Germinal center (tissue), 1 donor: ENCODE measurements at regions not wholly inside any gene's neighbourhood (a gene's known extent, or its start where the extent isn't known, plus 50 kb on each side); places are given as distances from the start of the nearest gene placed in this dataset.

Source experiments
- DNase-seq: peaks from one replicate; pipeline ENCODE4 v3.0.0; 2012; ENCODE audit warnings: mixed read lengths, low spot score

GRCh38 chr20:7710440-7710839 is 229.8 kb downstream of the HAO1 start:
- no peak for DNase-seq

- DNase-seq: no peak
Measured at GRCh38 chr20:7712661-7713060, 227.6 kb downstream of the HAO1 start.

- DNase-seq: no peak
Measured at GRCh38 chr20:7714549-7714948, 225.7 kb downstream of the HAO1 start.

- no peak for DNase-seq
Measured at GRCh38 chr20:7716286-7716972, 223.8 kb downstream of the HAO1 start.

- no peak for DNase-seq
Measured at GRCh38 chr20:7722564-7722963, 217.7 kb downstream of the HAO1 start.

GRCh38 chr20:7723284-7723683 is 217.0 kb downstream of the HAO1 start:
- DNase-seq: no peak

GRCh38 chr20:7728338-7728737 is 211.9 kb downstream of the HAO1 start:
- DNase-seq: no peak

- no peak for DNase-seq
Measured at GRCh38 chr20:7734216-7734615, 206.0 kb downstream of the HAO1 start.

- DNase-seq: no peak
Measured at GRCh38 chr20:7736336-7736735, 203.9 kb downstream of the HAO1 start.

- DNase-seq: no peak
Measured at GRCh38 chr20:7741866-7742265, 198.4 kb downstream of the HAO1 start.

- DNase-seq: no peak
Measured at GRCh38 chr20:7742479-7742878, 197.8 kb downstream of the HAO1 start.

- no peak for DNase-seq
Measured at GRCh38 chr20:7744411-7744810, 195.8 kb downstream of the HAO1 start.

GRCh38 chr20:7748624-7749023 is 191.6 kb downstream of the HAO1 start:
- no peak for DNase-seq

- DNase-seq: no peak
Measured at GRCh38 chr20:7754102-7754501, 186.2 kb downstream of the HAO1 start.

GRCh38 chr20:7758406-7758805 is 181.9 kb downstream of the HAO1 start:
- no peak for DNase-seq

- no peak for DNase-seq
Measured at GRCh38 chr20:7760247-7761031, 179.8 kb downstream of the HAO1 start.

- no peak for DNase-seq
Measured at GRCh38 chr20:7765221-7765620, 175.0 kb downstream of the HAO1 start.

GRCh38 chr20:7770046-7770445 is 170.2 kb downstream of the HAO1 start:
- no peak for DNase-seq

- DNase-seq: no peak
Measured at GRCh38 chr20:7770578-7770977, 169.7 kb downstream of the HAO1 start.

- no peak for DNase-seq
Measured at GRCh38 chr20:7772371-7772770, 167.9 kb downstream of the HAO1 start.

- no peak for DNase-seq
Measured at GRCh38 chr20:7773511-7773910, 166.7 kb downstream of the HAO1 start.

- DNase-seq: no peak
Measured at GRCh38 chr20:7775072-7775471, 165.2 kb downstream of the HAO1 start.

GRCh38 chr20:7776148-7776547 is 164.1 kb downstream of the HAO1 start:
- no peak for DNase-seq

- no peak for DNase-seq
Measured at GRCh38 chr20:7790189-7790588, 150.1 kb downstream of the HAO1 start.
